ENCODE measurements at regions not wholly inside any gene's neighbourhood (a gene's known extent, or its start where the extent isn't known, plus 50 kb on each side); places are given as distances from the start of the nearest gene placed in this dataset.

GRCh38 chr2:55771612-55772011 is 78.0 kb upstream of the PNPT1 start:
- TF ChIP-seq, protein P1, sequence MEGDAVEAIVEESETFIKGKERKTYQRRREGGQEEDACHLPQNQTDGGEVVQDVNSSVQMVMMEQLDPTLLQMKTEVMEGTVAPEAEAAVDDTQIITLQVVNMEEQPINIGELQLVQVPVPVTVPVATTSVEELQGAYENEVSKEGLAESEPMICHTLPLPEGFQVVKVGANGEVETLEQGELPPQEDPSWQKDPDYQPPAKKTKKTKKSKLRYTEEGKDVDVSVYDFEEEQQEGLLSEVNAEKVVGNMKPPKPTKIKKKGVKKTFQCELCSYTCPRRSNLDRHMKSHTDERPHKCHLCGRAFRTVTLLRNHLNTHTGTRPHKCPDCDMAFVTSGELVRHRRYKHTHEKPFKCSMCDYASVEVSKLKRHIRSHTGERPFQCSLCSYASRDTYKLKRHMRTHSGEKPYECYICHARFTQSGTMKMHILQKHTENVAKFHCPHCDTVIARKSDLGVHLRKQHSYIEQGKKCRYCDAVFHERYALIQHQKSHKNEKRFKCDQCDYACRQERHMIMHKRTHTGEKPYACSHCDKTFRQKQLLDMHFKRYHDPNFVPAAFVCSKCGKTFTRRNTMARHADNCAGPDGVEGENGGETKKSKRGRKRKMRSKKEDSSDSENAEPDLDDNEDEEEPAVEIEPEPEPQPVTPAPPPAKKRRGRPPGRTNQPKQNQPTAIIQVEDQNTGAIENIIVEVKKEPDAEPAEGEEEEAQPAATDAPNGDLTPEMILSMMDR (conservative IDR thresholded peaks at IDR 0.05; ENCODE audit: low read depth, low read length), result peak; percentile 71
- TF ChIP-seq EZH2 (IDR thresholded peaks at IDR 0.05; ENCODE audit: borderline replicate concordance, low read depth, low read length, poor library complexity, severe bottlenecking), result no peak

Data from A673 (cell line).